ENCODE measurements at regions not wholly inside any gene's neighbourhood (a gene's known extent, or its start where the extent isn't known, plus 50 kb on each side); places are given as distances from the start of the nearest gene placed in this dataset.
"Not testable (repeated sequence)": the region's sequence is repeated elsewhere in the genome, so short reads cannot be mapped to it uniquely, and the experiment has no call there.

- H3K4me3 Mint-ChIP-seq, result no peak overlapping the region
- peaks cover 23% of the 10 kb centered on the region for H3K27me3 Mint-ChIP-seq
- no peaks in the 10 kb centered on the region for H3K36me3 Mint-ChIP-seq
- H3K4me1 Mint-ChIP-seq, result no peaks in the 10 kb centered on the region
- no peak overlapping the region for H3K27ac Mint-ChIP-seq
- H3K9me3 Mint-ChIP-seq, result no peaks in the 10 kb centered on the region
These were observed 152.5 kb upstream of the KCND3 start for GRCh38 chr1:112141923-112142322.

DNA sequence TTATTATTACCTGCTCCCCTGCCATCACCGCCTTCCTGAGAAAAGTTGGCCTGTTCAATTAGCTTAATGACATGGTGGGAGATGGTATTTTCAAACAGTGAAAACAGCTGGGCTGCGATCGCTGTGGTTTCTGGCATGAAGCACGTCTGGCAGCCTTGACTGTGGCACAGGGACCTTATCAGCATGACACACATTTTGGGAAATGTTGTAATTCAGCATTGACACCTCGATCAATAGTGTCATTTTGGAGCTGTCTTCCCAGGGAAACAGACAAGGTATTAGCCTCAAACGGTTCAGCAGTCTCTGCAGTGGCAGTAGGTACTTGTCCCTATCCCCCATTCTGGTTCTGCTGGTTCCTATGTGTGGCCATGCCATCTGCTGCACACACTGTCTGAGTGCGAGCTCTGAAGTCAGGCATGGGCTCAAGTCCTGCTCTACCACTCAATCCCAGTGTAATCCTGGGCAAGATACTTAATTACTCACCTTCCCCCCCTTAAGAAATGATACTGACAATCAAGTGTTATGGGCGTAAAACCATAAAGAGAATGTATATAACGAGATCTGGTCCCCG lies 154.5 kb upstream of the KCND3 start:
- H3K4me1 Mint-ChIP-seq, result no peaks in the 10 kb centered on the region
- peaks cover 5% of the 10 kb centered on the region for H3K36me3 Mint-ChIP-seq
- H3K27me3 Mint-ChIP-seq, result peaks cover 24% of the 10 kb centered on the region
- no peak overlapping the region for H3K4me3 Mint-ChIP-seq
- H3K9me3 Mint-ChIP-seq, result peaks cover 12% of the 10 kb centered on the region
- H3K27ac Mint-ChIP-seq, result no peak overlapping the region

- H3K4me3 Mint-ChIP-seq, result no peak overlapping the region
- peaks cover 24% of the 10 kb centered on the region for H3K27me3 Mint-ChIP-seq
- H3K4me1 Mint-ChIP-seq, result no peaks in the 10 kb centered on the region
- peaks cover 13% of the 10 kb centered on the region for H3K9me3 Mint-ChIP-seq
- H3K27ac Mint-ChIP-seq, result no peak overlapping the region
- H3K36me3 Mint-ChIP-seq, result peaks cover 5% of the 10 kb centered on the region
These were observed 155.4 kb upstream of the KCND3 start for GRCh38 chr1:112144733-112145426.

DNA sequence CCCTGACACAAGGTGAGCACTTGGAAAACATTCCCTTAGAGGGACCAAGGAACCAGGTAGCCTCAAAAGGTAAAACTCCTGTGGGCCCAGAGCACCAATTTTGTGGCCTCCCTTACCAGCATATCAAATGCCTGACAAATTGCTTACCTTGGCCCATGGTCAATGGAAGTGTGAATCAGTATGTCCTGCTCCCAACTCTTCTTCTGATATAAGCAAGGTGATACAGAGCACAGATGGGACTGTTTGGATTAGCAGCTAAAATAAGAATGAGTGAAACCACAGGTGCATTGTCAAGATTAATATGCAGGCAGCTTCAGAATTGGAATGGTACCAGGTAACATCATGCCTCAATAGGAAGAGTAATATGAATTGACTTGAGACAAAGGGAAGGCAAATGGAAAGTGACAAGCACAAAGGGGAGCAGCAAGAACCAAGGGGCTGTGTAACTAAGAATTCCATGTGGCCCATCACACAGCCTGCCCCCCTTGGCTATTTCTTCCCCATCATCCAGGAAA lies 156.8 kb upstream of the KCND3 start:
- Mint-ChIP-seq H3K36me3 (peaks cover 6% of the 10 kb centered on the region), H3K27ac (no peak overlapping the region), H3K27me3 (peaks cover 21% of the 10 kb centered on the region), H3K4me1 (no peaks in the 10 kb centered on the region), H3K4me3 (no peak overlapping the region), H3K9me3 (peaks cover 25% of the 10 kb centered on the region)

DNA sequence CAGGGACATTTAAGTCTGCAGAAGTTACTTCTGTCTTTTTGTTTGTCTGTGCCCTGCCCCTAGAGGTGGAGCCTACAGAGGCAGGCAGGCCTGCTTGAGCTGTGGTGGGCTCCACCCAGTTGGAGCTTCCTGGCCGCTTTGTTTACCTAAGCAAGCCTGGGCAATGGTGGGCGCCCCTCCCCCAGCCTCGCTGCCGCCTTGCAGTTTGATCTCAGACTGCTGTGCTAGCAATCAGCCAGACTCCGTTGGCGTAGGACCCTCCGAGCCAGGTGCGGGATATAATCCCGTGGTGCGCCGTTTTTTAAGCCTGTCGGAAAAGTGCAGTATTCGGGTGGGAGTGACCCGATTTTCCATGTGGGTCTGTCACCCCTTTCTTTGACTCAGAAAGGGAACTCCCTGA lies 170.7 kb upstream of the KCND3 start:
- not testable (repeated sequence) for H3K27ac Mint-ChIP-seq, H3K4me1 Mint-ChIP-seq, H3K4me3 Mint-ChIP-seq, H3K9me3 Mint-ChIP-seq, H3K36me3 Mint-ChIP-seq
- peaks cover 16% of the 10 kb centered on the region for H3K27me3 Mint-ChIP-seq

DNA sequence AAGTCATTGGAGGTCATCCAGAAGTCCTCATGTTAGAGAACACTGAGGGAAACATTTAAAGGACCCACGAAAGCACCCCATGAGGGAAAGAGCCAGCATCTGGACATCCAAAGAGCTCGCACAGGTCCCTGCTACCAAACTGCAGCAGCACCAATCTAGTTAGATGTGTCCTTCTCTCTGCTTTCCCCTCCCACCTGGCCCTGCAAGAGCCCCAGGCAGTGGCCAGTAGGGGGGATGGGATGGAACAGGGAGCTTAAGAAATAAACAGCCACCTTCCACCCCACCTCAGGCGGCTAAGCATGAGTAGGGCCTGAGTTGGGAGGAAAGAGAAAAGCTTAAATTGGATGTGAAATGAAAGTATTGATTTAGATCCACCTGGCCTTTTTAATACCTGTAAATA lies 175.9 kb upstream of the KCND3 start:
- no peak overlapping the region for H3K4me3 Mint-ChIP-seq
- H3K36me3 Mint-ChIP-seq, result peaks cover 2% of the 10 kb centered on the region
- no peak overlapping the region for H3K27ac Mint-ChIP-seq
- peaks cover 7% of the 10 kb centered on the region for H3K9me3 Mint-ChIP-seq
- no peaks in the 10 kb centered on the region for H3K4me1 Mint-ChIP-seq
- H3K27me3 Mint-ChIP-seq, result peaks cover 22% of the 10 kb centered on the region

DNA sequence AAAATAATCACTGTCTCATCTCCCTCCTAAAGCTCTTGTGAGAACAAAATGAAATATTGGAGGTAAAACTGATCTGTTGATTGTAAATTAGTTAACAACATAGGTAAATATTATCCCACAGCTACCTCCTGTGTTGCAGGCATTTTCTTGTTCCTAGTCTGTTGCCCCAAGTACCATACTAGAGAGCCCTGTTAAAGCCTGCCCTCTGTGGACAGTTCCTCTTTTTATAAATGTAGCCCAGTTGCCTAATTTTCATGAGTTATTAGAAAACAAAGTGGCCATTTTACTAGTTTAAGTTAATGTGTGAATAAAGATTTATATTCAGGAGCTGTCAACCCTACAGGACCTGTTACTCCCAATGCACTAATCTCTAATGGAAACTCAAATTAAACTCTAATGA lies 180.0 kb upstream of the KCND3 start:
- Mint-ChIP-seq H3K27ac (no peak overlapping the region), H3K36me3 (no peaks in the 10 kb centered on the region), H3K4me3 (no peak overlapping the region), H3K27me3 (peaks cover 9% of the 10 kb centered on the region), H3K9me3 (no peaks in the 10 kb centered on the region), H3K4me1 (no peaks in the 10 kb centered on the region)

GRCh38 chr1:112172294-112172882 lies 182.9 kb upstream of the KCND3 start:
- no peaks in the 10 kb centered on the region for H3K9me3 Mint-ChIP-seq
- no peak overlapping the region for H3K4me3 Mint-ChIP-seq
- H3K27me3 Mint-ChIP-seq, result peaks cover 14% of the 10 kb centered on the region
- H3K36me3 Mint-ChIP-seq, result no peaks in the 10 kb centered on the region
- H3K27ac Mint-ChIP-seq, result no peak overlapping the region
- H3K4me1 Mint-ChIP-seq, result no peaks in the 10 kb centered on the region

GRCh38 chr1:112177314-112177713 lies 187.8 kb upstream of the KCND3 start:
- H3K9me3 Mint-ChIP-seq, result no peaks in the 10 kb centered on the region
- no peak overlapping the region for H3K4me3 Mint-ChIP-seq
- H3K4me1 Mint-ChIP-seq, result no peaks in the 10 kb centered on the region
- no peaks in the 10 kb centered on the region for H3K36me3 Mint-ChIP-seq
- peaks cover 10% of the 10 kb centered on the region for H3K27me3 Mint-ChIP-seq
- no peak overlapping the region for H3K27ac Mint-ChIP-seq

- Mint-ChIP-seq H3K27ac (no peak overlapping the region), H3K27me3 (peaks cover 7% of the 10 kb centered on the region), H3K9me3 (peaks cover 7% of the 10 kb centered on the region), H3K4me3 (no peak overlapping the region), H3K4me1 (no peaks in the 10 kb centered on the region), H3K36me3 (peaks cover 1% of the 10 kb centered on the region)
These were observed 199.1 kb upstream of the KCND3 start for GRCh38 chr1:112188611-112189010.

DNA sequence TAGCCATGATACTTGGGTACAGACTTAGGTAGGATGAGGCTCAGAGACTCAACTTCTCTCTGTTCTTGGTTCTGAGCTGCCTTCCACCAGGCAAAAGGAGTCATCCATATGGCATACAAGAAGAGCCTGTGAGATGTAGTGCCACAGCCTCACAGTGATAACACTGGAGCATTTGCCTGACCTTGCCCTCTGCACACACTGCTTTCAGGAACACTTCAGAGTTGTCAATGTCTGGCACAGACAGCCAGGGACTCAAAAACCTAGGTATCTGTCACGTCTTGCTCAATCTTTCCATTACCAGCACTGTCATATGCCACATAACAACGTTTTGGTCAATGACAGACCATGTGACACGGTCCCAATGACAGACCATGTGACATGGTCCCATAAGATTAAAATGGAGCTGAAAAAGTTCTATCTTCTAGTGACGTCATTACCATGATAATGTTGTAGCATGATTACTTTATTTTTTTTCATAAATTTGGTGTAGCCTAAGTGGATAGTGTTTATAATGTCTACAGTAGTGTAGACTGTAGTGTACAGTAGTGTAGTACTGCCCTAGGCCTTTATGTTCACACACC lies 199.9 kb upstream of the CTTNBP2NL start:
- no peaks in the 10 kb centered on the region for H3K4me1 Mint-ChIP-seq
- peaks cover 6% of the 10 kb centered on the region for H3K27me3 Mint-ChIP-seq
- H3K9me3 Mint-ChIP-seq, result peaks cover 16% of the 10 kb centered on the region
- no peak overlapping the region for H3K4me3 Mint-ChIP-seq
- peaks cover 1% of the 10 kb centered on the region for H3K36me3 Mint-ChIP-seq
- H3K27ac Mint-ChIP-seq, result no peak overlapping the region

- H3K27me3 Mint-ChIP-seq, result peaks cover 4% of the 10 kb centered on the region
- H3K9me3 Mint-ChIP-seq, result peaks cover 16% of the 10 kb centered on the region
- H3K4me3 Mint-ChIP-seq, result no peak overlapping the region
- no peaks in the 10 kb centered on the region for H3K4me1 Mint-ChIP-seq
- H3K27ac Mint-ChIP-seq, result no peak overlapping the region
- H3K36me3 Mint-ChIP-seq, result peaks cover 1% of the 10 kb centered on the region
These were observed 199.3 kb upstream of the CTTNBP2NL start for GRCh38 chr1:112196731-112197130.

GRCh38 chr1:112209493-112209892 lies 186.5 kb upstream of the CTTNBP2NL start:
- H3K27ac Mint-ChIP-seq, result no peak overlapping the region
- H3K36me3 Mint-ChIP-seq, result no peaks in the 10 kb centered on the region
- H3K4me3 Mint-ChIP-seq, result no peak overlapping the region
- peaks cover 17% of the 10 kb centered on the region for H3K27me3 Mint-ChIP-seq
- no peaks in the 10 kb centered on the region for H3K9me3 Mint-ChIP-seq
- H3K4me1 Mint-ChIP-seq, result no peaks in the 10 kb centered on the region

GRCh38 chr1:112219267-112219666 lies 176.7 kb upstream of the CTTNBP2NL start:
- H3K36me3 Mint-ChIP-seq, result no peaks in the 10 kb centered on the region
- no peak overlapping the region for H3K27ac Mint-ChIP-seq
- H3K4me3 Mint-ChIP-seq, result no peak overlapping the region
- H3K4me1 Mint-ChIP-seq, result no peaks in the 10 kb centered on the region
- H3K27me3 Mint-ChIP-seq, result peaks cover 12% of the 10 kb centered on the region
- H3K9me3 Mint-ChIP-seq, result peaks cover 5% of the 10 kb centered on the region

- H3K4me3 Mint-ChIP-seq, result no peak overlapping the region
- no peaks in the 10 kb centered on the region for H3K4me1 Mint-ChIP-seq
- peaks cover 24% of the 10 kb centered on the region for H3K9me3 Mint-ChIP-seq
- peaks cover 12% of the 10 kb centered on the region for H3K27me3 Mint-ChIP-seq
- no peak overlapping the region for H3K27ac Mint-ChIP-seq
- peaks cover 2% of the 10 kb centered on the region for H3K36me3 Mint-ChIP-seq
These were observed 165.8 kb upstream of the CTTNBP2NL start for GRCh38 chr1:112230232-112230631.

DNA sequence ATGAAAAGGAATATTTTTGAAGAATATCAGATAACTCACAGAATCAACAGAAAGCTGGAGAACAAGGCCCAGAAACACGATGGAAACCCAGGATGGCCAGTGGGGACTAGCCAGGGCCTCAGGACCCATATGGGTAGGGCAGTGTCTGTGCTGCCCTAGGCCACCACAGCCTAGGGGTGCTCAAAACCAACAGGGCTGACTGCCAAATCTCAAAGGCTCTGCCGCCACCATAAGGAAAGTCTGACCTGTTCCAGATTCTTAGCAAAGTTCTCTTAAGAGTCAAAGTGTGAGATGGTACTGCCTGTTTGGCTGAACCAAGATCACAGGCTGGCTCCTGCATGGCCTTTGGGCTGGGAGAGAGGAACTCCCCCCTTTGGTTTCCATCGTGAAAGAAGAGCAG lies 164.7 kb upstream of the CTTNBP2NL start:
- no peak overlapping the region for H3K4me3 Mint-ChIP-seq
- H3K27me3 Mint-ChIP-seq, result peaks cover 12% of the 10 kb centered on the region
- no peak overlapping the region for H3K27ac Mint-ChIP-seq
- no peaks in the 10 kb centered on the region for H3K4me1 Mint-ChIP-seq
- peaks cover 30% of the 10 kb centered on the region for H3K9me3 Mint-ChIP-seq
- peaks cover 2% of the 10 kb centered on the region for H3K36me3 Mint-ChIP-seq

Measured in activated naive CD4-positive, alpha-beta T cell treated with anti-CD3 and anti-CD28 coated beads, Interleukin-2, amount 50 U/mL, for 24 hours (primary cell).